HUES48 (cell line): ENCODE measurements at regions not wholly inside any gene's neighbourhood (a gene's known extent, or its start where the extent isn't known, plus 50 kb on each side); places are given as distances from the start of the nearest gene placed in this dataset.

ENCODE experiments used
- H3K27ac ChIP-seq: one replicate; pipeline ENCODE4 v1.7.0; 2013; ENCODE audit warnings: low read depth, low read length, inconsistent platforms
- H3K27me3 ChIP-seq: 2 replicates; pipeline ENCODE4 v1.6.1; 2013; ENCODE audit warnings: mild to moderate bottlenecking, low read length; ENCODE audit not compliant: control insufficient read depth, insufficient read depth
- H3K36me3 ChIP-seq: 2 replicates; pipeline ENCODE4 v1.6.1; 2013; ENCODE audit warnings: low read length; ENCODE audit not compliant: control insufficient read depth, insufficient read depth
- H3K4me1 ChIP-seq: 2 replicates; pipeline ENCODE4 v1.6.1; 2013; ENCODE audit warnings: mild to moderate bottlenecking, low read length; ENCODE audit not compliant: control insufficient read depth, insufficient read depth
- H3K4me3 ChIP-seq: 2 replicates; pipeline ENCODE4 v1.5.1; 2013; ENCODE audit warnings: mild to moderate bottlenecking, low read depth, low read length
- H3K9ac ChIP-seq: 2 replicates; pipeline ENCODE4 v1.6.1; 2013; ENCODE audit warnings: mild to moderate bottlenecking, low read depth, low read length, moderate library complexity
- H3K9me3 ChIP-seq: 2 replicates; pipeline ENCODE4 v1.6.1; 2013; ENCODE audit warnings: low read length; ENCODE audit not compliant: control insufficient read depth, insufficient read depth

GRCh38 chr4:33386764-33387163 is 2666.6 kb downstream of the PCDH7 start:
- Histone ChIP-seq H3K36me3 (no peaks in the 10 kb centered on the region), H3K9ac (no peak overlapping the region), H3K27ac (no peak overlapping the region), H3K4me3 (no peak overlapping the region), H3K9me3 (no peaks in the 10 kb centered on the region), H3K27me3 (no peaks in the 10 kb centered on the region), H3K4me1 (no peaks in the 10 kb centered on the region)

DNA sequence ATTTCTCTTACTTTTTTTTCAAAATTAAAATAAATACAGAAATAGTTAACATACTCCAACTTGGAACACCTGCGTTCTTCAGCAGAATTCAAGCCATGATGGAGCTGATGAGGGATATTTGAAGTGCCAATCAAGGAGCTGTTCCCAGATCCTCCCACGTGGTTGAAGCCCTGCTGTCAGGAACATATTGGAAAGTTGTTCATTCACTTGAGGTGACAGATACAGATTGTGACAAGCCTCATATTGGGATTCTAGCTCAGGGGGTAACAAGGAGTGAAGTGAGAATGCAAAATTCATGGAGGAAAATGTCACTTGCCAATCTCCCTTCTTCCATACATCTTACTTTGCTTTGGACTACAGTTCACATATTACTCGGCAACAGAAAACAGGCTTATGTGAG is 2670.8 kb downstream of the PCDH7 start:
- Histone ChIP-seq H3K27me3 (no peaks in the 10 kb centered on the region), H3K9ac (no peak overlapping the region), H3K4me1 (no peaks in the 10 kb centered on the region), H3K9me3 (no peaks in the 10 kb centered on the region), H3K27ac (no peak overlapping the region), H3K4me3 (no peak overlapping the region), H3K36me3 (no peaks in the 10 kb centered on the region)

GRCh38 chr4:33395731-33396485 is 2675.7 kb downstream of the PCDH7 start:
- Histone ChIP-seq H3K27me3 (no peaks in the 10 kb centered on the region), H3K9ac (no peak overlapping the region), H3K27ac (no peak overlapping the region), H3K9me3 (no peaks in the 10 kb centered on the region), H3K4me1 (no peaks in the 10 kb centered on the region), H3K4me3 (no peak overlapping the region), H3K36me3 (no peaks in the 10 kb centered on the region)

DNA sequence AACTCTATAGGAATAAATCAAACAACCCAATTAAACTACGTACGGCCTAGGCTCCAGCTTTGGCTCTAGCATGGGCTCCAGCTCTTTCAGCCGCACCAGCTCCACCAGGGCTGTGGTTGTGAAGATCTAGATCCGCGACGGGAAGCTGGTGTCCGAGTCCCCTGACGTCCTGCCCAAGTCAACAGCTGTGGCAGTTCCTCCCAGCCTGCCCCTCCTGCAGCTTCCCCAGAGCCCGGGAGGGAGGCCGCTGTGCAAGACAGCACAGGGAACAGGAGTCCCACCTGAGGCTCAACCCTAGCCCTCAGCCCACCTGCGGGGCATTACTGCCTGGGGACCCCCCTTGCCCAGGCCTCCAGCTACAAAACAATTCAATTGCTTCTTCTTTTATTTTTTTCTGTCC is 2680.3 kb downstream of the PCDH7 start:
- Histone ChIP-seq H3K27me3 (no peaks in the 10 kb centered on the region), H3K9me3 (no peaks in the 10 kb centered on the region), H3K27ac (no peak overlapping the region), H3K9ac (no peak overlapping the region), H3K4me1 (no peaks in the 10 kb centered on the region), H3K4me3 (no peak overlapping the region), H3K36me3 (no peaks in the 10 kb centered on the region)

- no peak overlapping the region for H3K4me3 ChIP-seq
These were observed 2687.3 kb downstream of the PCDH7 start for GRCh38 chr4:33407496-33407895.

GRCh38 chr4:33411182-33411581 is 2691.0 kb downstream of the PCDH7 start:
- Histone ChIP-seq H3K4me1 (no peaks in the 10 kb centered on the region), H3K27me3 (no peaks in the 10 kb centered on the region), H3K36me3 (no peaks in the 10 kb centered on the region), H3K4me3 (no peak overlapping the region), H3K27ac (no peak overlapping the region), H3K9me3 (peaks cover 16% of the 10 kb centered on the region), H3K9ac (no peak overlapping the region)

More at GRCh38 chr4:33407496-33407895, 2687.3 kb downstream of the PCDH7 start:
- Histone ChIP-seq H3K4me1 (no peaks in the 10 kb centered on the region), H3K27ac (no peak overlapping the region), H3K9me3 (0 out of 2 replicates have a peak, but pooled peaks cover 1% of the 10 kb centered on the region), H3K9ac (no peak overlapping the region), H3K27me3 (no peaks in the 10 kb centered on the region), H3K36me3 (no peaks in the 10 kb centered on the region)

DNA sequence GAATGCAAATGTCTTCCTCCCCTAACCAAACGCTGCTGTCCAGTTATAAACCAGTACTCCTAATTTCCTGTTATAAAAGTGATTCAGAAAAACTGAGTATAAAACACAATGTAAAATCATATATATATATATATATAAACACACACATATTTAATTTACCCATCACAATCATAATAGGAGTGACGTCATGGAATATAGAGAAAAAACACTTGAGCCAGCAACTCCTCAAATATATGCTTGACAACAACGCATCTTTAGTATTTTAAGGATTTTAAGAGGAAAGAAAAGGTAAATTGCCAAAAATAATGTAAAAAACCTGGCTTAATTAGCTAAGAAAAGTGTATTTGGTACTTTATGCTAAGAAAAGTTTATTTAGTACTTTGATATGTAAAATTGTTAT is 2701.7 kb downstream of the PCDH7 start:
- Histone ChIP-seq H3K27me3 (no peaks in the 10 kb centered on the region), H3K4me1 (no peaks in the 10 kb centered on the region), H3K27ac (no peak overlapping the region), H3K36me3 (no peaks in the 10 kb centered on the region), H3K4me3 (no peak overlapping the region), H3K9me3 (no peaks in the 10 kb centered on the region), H3K9ac (no peak overlapping the region)

GRCh38 chr4:33422656-33423055 is 2702.5 kb downstream of the PCDH7 start:
- Histone ChIP-seq H3K36me3 (no peaks in the 10 kb centered on the region), H3K9ac (no peak overlapping the region), H3K27ac (no peak overlapping the region), H3K4me3 (no peak overlapping the region), H3K4me1 (no peaks in the 10 kb centered on the region), H3K9me3 (no peaks in the 10 kb centered on the region), H3K27me3 (no peaks in the 10 kb centered on the region)

- H3K9ac ChIP-seq = no peak overlapping the region
- H3K36me3 ChIP-seq = no peaks in the 10 kb centered on the region
- H3K27me3 ChIP-seq = no peaks in the 10 kb centered on the region
- H3K4me3 ChIP-seq = no peak overlapping the region
- no peaks in the 10 kb centered on the region for H3K9me3 ChIP-seq
- no peaks in the 10 kb centered on the region for H3K4me1 ChIP-seq
- no peak overlapping the region for H3K27ac ChIP-seq
These were observed 2705.8 kb downstream of the PCDH7 start for GRCh38 chr4:33425936-33426335.

DNA sequence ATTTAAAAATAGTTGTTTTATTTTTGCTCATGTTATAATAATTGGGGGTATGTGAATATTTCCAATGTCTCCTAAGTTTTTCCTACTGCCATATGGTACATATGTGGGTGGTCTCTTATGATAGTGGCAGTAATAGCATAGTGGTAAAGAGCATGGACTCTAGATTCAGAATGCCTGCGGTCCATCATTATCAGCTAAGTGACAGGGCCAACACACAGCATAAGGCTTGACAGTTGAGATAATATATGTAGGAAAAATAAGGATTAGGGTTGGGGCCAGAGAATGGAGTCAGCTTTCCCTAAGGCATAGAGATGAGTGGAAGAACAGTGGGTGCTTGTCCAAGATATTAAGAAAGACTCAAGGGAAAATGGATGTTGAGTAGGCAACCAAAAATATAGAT is 2707.5 kb downstream of the PCDH7 start:
- no peaks in the 10 kb centered on the region for H3K4me1 ChIP-seq
- no peak overlapping the region for H3K4me3 ChIP-seq
- H3K27me3 ChIP-seq = no peaks in the 10 kb centered on the region
- H3K36me3 ChIP-seq = no peaks in the 10 kb centered on the region
- H3K27ac ChIP-seq = no peak overlapping the region
- H3K9ac ChIP-seq = no peak overlapping the region
- no peaks in the 10 kb centered on the region for H3K9me3 ChIP-seq

DNA sequence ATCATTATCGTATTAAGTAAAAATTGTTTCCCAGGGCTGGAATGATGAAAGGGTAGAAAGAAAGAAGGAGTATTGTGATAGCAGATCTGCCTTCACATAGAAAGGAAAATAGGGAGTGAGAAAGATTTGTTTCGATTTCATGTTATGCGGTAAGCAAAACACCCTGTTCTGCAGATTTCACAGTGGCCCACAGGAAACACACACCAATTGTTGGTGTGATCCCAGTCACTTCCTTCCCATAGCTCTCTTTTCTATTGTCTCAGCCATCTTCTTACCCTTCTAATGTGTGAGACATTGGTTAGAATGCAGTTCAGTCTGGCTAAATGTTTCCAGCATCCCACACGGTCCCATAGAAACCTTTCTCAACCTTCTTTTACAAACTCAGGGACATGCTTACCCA is 2709.8 kb downstream of the PCDH7 start:
- Histone ChIP-seq H3K9me3 (no peaks in the 10 kb centered on the region), H3K4me1 (no peaks in the 10 kb centered on the region), H3K9ac (no peak overlapping the region), H3K27me3 (no peaks in the 10 kb centered on the region), H3K36me3 (no peaks in the 10 kb centered on the region), H3K4me3 (no peak overlapping the region), H3K27ac (no peak overlapping the region)
